KBM-7 (cell line): ENCODE measurements at regions not wholly inside any gene's neighbourhood (a gene's known extent, or its start where the extent isn't known, plus 50 kb on each side); places are given as distances from the start of the nearest gene placed in this dataset.
"Not testable (repeated sequence)": the region's sequence is repeated elsewhere in the genome, so short reads cannot be mapped to it uniquely, and the experiment has no call there.

ENCODE experiments used
- DNase-seq: peaks from one replicate; pipeline ENCODE4 v3.0.0-alpha.2; 2015
- in situ Hi-C: fragments of 300-500 bp; cut with MboI; formaldehyde crosslinking; loops from 2 replicates; pipeline ENCODE4 v1.14.3; 2020; ENCODE audit warnings: low sequenced_read_pairs, low pct_unique_long_range_greater_than_20kb, mixed read lengths

DNA sequence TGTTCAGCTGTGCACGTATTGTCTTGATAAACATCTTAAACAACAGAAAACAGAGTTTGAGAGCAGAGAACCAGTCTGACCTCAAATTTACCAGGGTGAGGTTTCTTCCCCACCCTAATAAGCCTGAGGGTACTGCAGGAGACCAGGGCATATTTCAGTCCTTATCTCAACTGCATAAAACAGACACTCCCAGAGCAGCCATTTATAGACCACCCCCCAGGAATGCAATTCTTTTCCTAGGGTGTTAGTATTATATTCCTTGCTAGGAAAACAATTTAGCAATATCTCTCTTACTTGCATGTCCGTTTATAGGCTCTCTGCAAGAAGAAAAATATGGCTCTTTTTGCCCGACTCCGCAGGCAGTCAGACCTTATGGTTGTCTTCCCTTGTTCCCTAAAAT, 747.2 kb downstream of the TTLL7 start:
- in situ Hi-C loops: not testable (repeated sequence)
- peak; percentile 0 for DNase-seq

DNA sequence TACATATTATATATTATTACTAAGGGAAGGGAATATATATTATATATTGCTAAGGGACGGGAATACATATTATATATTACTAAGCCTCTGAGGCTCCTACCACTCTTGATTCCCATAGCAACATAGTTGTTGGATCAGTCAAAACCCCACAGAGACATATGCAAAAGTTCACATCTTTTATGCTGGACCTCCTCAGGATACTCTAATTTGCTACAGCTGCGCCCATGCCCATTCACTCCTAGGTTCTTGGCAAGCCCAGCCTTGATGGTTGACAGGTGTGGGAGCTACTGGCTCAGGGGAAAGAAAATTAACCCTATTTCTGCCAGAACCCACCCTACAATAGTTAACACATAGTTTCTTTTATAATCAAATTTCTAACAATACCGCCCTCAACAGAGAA, 752.2 kb downstream of the TTLL7 start:
- in situ Hi-C loops, DNase-seq: not testable (repeated sequence)

DNA sequence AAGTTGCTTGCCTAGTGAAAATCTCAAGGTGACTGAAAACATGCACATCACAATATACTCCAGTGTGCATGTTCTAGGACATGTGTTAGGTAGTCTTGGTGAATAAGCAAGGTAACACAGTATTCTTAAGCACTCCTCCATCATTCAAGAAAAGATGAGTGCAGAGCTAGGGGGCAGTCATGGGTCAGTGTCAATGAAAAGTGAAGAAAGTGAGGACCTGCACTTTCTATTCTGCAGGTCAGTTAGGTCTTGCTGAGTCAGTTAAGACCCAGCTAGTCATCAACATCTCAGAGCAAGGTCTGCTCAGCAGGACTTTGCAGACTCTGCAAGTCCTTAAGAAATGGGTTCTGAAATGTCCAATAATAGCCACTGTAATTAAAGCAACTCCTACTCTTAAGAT, 754.1 kb downstream of the TTLL7 start:
- DNase-seq, in situ Hi-C loops: not testable (repeated sequence)

DNA sequence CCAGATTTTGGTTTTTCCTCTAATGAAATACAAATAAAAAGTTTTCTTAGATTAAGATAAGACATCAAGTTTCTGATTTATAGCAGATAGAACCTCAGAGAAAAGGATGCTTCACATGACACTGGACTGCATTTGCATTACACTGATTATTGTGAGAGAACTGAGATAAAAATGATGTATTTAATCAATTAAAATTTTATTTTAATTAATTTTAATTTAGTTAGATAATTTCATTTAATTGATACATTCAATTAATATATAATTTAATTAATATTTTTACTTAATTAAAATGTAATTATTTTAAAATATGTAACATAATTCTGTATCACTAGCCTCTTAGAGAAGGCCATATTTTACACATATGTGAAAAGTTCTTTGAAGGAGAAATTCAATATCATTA, 759.4 kb downstream of the TTLL7 start:
- in situ Hi-C loops, DNase-seq: not testable (repeated sequence)

DNA sequence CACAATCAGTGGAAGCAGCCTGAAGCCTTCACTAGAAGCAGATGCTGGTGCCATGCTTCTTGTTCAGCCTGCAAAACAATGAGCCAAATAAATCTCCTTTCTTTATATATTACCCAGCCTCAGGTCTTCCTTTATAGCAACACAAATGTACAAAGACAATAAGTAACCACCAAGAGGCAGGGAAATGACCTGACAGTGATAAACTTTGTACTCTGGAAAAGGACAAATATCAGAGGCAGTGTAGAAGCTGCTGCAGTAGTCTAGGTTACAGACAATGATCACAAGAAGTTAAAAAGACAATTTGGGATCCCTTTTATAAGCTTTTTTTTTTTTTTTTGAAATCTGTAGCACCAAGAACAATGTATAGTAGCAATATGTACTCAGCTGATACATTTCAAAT, 760.3 kb downstream of the TTLL7 start:
- in situ Hi-C loops: not testable (repeated sequence)

DNA sequence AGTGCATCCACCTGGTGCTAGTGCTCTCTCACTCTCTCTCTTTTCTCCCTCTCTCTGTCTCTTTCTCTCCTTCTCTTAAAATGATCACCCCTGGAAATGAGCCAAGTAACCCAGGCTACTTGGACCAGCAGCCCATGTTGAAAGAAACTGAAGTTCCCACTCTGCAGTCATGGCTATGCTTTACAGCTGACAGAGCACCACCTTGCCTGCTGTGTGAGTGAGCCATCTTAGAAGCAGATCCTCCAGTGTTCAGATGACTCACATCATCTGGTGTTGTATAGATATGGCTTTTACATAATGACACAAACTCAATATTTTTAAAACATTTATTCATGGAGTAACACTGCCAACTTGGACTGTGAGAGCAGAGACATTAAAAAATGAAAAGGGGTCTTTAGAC, 779.1 kb downstream of the TTLL7 start:
- in situ Hi-C loops, DNase-seq: not testable (repeated sequence)

More for the DNA sequence above, 760.3 kb downstream of the TTLL7 start:
- not testable (repeated sequence) for DNase-seq

DNA sequence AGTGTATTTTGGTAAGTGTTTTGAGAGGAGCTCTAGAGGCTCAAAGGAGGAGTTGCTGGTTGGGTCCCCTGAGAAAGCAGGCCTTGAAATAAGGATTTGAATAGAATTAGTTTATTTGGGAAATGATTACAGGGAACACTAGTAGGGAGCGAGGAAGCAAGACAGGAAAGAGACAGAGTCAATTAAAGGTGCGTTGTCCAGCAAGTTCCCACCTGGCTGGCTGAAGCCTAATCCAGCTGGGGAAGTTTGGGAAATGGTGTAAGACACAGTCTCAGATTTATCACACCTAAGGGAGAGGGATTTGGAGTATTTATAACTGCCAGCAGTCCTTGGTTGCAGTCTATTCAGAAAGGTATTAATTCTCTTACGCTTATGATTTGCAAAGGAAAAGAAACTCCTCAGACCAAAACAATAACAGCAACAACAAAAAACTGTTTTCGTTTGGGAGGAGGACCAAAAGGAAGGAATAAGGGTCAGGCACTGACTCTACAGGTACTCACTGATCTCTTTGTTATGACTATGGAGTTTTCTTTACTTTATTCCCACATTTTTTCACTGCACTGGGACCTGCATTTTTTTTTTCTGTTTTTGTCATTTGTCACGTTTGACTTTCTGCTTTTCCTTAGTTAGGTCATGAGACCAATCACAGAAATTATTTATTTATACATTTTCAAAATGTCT, 780.8 kb downstream of the TTLL7 start:
- in situ Hi-C loops, DNase-seq: not testable (repeated sequence)

DNA sequence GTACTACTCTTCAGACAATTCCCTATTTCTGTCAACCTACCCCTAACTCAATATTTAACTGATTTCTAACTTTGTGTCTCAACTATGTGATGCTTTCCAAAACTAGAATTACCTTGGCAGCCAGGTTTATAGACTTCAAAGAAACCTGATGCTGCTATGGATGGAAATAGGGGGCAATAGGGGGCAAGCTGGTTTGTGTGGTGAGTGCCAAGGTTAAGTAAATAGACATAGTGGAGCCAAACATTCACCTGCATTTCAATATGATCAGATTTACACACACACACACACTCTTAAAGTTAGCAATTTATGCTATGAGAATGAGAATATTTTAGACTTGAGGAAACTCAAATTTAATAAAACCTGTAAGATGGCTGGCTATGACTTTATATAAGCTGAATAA, 784.6 kb downstream of the TTLL7 start:
- in situ Hi-C loops, DNase-seq: not testable (repeated sequence)

DNA sequence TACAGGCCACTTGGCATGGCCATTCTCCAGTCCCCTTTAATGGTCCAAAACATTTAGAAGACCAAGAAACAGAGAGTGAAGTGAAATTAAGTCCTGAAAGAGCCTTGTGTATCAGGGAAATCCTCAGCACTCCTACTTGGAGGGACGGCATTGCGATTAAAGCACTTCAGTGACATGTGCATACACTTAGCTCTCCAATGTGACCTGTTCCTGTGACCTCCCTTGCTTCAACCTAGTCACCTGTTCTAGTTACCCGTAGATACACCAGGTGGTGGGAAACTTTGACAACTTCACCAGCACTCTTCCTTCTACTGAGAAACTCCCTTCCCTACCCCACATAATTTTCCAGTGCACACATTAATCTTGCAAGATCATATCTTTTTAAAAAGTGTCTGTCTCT, 785.3 kb downstream of the TTLL7 start:
- in situ Hi-C loops, DNase-seq: not testable (repeated sequence)

DNA sequence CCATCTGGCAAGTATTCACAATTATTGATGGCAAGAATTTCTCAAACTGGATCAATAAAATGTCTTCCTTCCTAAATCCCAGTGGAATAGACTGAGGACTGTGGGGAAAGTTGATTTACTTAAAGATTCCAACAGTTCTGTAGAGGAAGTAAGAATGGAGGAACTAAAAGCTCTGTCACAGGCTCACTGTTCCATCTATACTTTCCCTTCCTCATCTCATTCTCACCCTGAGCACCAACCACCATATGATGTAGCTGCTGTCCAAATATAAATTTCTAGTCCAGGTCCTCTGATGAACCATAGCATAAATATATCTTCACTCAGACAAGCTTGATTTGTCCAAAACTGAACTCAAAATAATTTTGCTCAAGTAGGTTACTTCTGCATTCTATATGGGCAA, 786.9 kb downstream of the TTLL7 start:
- DNase-seq, in situ Hi-C loops: not testable (repeated sequence)

DNA sequence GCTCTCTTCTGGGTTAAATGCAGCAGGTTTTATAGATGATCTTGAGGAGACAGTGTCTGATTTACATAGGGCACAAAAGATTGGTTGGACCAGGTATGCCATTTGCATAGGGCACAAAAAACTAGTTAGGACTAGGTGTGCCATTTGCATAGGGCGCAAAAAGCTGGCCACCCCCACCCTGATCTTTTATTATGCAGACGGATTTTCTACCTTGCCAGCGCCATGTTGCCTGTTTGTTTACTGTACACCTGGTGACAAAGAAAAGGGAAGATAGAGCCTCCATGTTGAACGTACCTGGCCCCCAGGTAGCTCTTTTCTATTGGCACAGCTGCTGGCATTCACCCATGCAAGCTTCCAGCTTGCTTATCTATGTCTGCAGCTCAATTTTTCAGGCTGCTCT, 790.4 kb downstream of the TTLL7 start:
- DNase-seq, in situ Hi-C loops: not testable (repeated sequence)

DNA sequence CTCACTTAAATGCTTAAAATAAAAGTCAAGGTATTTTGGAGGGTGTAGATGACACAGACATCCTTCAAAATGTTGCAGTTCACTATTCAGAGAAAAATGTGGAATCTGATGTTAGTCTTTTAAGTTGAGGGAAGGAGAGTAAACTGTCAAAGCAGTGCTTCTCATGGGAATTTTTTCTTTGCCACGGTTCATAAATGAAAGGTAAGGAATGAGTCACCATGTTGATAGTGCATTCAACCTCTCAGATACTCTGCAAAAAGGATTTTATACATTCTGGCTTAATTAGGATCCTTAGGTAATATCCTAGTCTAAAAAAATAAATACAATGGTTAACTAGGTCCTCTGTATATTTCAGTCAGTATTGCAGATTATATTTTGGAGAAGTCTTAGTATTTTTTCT, 804.3 kb downstream of the TTLL7 start:
- in situ Hi-C loops, DNase-seq: not testable (repeated sequence)

DNA sequence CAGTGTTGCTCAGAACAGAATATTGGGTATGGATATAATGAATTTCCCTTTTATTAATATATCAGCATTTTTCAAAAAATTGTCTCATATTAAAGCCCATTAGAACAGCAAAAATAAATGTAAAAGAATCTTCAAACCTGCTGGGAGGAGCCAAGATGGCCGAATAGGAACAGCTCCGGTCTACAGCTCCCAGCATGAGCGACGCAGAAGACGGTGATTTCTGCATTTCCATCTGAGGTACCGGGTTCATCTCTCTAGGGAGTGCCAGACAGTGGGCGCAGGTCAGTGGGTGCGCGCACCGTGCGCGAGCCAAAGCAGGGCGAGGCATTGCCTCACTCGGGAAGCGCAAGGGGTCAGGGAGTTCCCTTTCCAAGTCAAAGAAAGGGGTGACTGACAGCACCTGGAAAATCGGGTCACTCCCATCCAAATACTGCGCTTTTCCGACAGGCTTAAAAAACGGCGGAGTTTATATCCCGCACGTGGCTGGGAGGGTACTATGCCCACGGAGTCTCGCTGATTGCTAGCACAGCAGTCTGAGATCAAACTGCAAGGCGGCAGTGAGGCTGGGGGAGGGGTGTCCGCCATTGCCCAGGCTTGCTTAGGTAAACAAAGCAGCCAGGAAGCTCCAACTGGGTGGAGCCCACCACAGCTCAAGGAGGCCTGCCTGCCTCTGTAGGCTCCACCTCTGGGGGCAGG, 816.8 kb downstream of the TTLL7 start:
- in situ Hi-C loops, DNase-seq: not testable (repeated sequence)

DNA sequence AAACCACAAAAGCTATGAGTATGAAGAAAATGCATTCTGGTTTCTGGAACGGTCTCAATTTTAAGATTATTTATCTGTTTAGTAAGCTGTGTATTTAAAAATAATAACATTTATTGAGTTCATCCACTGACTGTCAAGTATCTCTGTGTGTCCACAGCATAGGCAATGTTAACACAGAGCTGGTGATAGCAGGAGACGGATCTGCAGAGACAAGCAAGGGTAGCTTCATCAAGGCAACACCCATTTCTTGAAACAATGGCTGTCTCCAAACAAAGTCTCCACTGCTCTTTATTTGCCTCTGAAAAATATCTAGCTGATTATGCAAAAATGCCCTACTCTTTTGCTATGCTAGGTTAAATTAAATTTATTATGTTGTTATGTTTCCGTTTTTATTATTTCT, 818.3 kb downstream of the TTLL7 start:
- DNase-seq, in situ Hi-C loops: not testable (repeated sequence)

DNA sequence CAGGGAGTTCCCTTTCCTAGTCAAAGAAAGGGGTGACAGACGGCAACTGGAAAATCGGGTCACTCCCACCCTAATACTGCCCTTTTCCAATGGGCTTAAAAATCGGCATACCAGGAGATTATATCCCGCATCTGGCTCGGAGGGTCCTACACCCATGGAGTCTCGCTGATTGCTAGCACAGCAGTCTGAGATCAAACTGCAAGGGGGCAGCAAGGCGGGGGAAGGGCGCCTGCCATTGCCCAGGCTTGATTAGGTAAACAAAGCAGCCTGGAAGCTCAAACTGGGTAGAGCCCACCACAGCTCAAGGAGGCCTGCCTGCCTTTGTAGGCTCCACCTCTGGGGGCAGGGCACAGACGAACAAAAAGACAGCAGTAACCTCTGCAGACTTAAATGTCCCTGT, 831.3 kb downstream of the TTLL7 start:
- not testable (repeated sequence) for DNase-seq

DNA sequence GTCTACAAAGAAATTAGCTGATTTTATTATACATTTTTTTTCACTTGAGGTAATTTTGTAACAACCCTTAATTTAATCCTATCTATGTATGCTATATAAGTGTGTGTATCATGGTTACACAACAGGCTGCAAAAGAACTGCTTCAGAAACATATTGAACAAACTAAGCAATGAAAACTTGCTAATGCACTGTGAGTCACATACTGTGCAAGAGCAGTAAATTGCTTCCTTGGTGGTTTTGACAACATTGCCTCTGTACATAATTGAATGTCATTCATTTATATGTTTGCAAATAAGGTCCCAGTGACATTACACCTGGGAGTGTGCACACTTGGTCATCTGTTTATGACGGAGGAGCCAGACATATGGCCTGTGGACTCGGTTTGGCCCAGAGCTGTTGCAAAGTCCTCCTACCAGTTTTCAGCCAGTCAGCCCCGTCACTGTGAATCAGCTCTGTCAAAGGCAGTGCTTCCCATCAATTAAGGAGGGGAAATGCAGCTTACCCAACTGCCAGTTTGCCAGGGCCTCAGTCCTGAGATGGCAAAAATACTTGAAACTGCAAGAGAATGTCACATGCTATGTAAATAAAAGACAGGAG, 835.0 kb downstream of the TTLL7 start:
- in situ Hi-C loops, DNase-seq: not testable (repeated sequence)

More for the DNA sequence above, 831.3 kb downstream of the TTLL7 start:
- in situ Hi-C loops: not testable (repeated sequence)

DNA sequence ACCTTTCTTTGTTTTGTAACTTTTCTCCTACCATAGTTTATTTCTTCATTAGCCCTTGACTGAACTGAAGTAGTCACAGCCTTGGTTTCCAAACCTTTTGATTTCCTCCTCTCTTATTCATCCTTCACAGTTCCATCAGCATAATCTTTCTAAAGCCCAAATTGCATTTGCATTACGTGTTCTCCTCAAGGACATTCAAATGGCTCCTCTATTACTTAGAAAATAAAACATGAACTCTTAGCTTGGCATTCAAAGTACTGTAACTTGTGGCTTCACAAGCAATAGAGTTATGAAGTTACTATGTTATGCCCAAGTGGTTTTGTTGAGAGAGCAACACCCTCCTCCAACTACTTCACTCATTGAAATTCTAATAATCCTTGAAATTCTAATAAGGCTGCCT, 840.0 kb downstream of the TTLL7 start:
- not testable (repeated sequence) for DNase-seq

DNA sequence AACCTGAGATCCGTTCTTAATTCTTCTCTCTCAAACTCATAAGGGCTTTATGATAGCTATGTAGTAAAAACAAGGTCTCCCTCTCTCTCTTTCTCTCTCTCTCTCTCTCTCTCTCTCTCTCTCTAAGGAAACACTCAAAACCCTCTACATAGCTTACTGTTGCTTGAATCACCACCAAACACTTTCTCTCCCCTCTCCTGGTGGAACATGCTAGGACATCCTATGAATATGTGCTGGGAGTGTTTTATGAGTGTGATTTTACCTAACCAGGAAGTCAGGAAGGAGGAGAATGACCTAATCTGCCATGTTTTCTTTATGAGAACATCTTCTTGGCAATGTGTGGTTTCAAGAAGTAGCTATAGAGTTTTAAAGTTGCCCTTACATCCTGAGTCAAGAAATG, 844.6 kb downstream of the TTLL7 start:
- DNase-seq, in situ Hi-C loops: not testable (repeated sequence)

More for the DNA sequence above, 840.0 kb downstream of the TTLL7 start:
- in situ Hi-C loops: not testable (repeated sequence)

DNA sequence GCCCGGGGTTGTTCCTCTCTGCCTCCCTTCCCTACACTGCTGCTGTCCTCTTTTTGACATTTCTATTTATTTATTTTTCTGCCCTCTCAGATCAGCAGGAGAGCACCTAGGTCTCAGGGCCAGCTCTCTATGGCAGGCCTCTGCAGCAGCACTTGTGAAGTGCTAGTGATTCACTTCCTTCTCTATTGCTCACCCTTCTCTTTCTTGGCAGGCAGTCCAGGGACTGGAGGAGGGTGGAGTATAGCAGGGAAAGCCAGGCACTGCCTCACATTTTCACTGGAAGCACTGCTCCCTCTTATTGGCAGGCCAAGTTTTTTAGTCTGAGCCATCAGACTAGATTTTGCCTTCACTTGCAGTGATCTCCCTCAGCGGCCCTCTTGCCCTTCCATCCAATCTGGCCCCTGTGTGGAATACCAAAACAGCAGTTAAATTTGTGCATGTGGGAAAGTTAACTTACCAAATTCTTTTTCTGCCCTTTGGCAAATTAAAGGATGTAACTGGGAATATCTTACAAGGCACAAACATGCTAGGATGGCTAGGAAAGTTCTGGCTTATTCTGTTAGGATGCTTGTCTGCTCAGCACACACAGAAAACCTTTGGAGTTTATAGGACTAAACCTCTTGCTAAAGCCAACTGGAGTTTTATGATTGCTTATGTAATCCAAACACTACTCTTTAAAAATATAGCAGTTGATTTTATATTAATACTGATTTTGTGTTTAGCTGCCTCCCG, 847.6 kb downstream of the TTLL7 start:
- DNase-seq, in situ Hi-C loops: not testable (repeated sequence)
